ENCODE measurements at regions not wholly inside any gene's neighbourhood (a gene's known extent, or its start where the extent isn't known, plus 50 kb on each side); places are given as distances from the start of the nearest gene placed in this dataset.
"Not testable (repeated sequence)": the region's sequence is repeated elsewhere in the genome, so short reads cannot be mapped to it uniquely, and the experiment has no call there.

DNA sequence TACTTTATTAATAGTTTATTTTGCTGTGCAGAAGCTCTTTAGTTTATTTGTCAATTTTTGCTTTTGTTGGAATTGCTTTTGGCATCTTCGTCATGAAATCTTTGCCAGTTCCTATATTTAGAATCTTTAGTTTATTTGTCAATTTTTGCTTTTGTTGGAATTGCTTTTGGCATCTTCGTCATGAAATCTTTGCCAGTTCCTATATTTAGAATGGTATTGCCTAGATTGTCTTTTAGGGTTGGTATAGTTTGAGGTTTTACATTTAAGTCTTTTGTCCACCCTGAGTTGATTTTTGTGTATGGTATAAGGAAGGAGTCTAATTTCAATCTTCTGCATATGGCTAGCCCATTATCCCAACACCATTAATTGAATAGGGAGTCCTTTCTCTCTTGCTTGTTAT, 93.9 kb upstream of the TCF21 start:
- not testable (repeated sequence) for DNase-seq

- DNase-seq, result no peak
Measured at GRCh38 chr6:133796235-133796634, 92.7 kb upstream of the TCF21 start.

DNA sequence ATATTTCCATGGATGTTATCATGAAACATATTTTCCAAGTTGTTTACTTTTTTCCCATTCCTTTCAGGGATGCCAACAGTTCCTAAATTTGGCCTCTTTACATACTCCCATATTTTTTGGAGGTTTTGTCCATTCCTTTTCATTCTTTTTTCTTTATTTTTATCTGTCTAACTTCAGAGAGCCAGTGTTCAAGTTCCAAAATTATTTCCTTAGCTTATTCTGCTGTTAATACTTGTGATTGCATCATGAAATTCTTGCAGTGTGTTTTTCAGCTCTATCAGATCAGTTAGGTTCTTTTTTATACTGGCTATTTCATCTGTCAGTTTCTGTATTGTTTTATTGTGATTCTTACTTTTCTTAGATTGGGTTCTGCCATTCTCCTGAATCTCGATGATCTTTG, 89.9 kb upstream of the TCF21 start:
- DNase-seq, result no peak

DNA sequence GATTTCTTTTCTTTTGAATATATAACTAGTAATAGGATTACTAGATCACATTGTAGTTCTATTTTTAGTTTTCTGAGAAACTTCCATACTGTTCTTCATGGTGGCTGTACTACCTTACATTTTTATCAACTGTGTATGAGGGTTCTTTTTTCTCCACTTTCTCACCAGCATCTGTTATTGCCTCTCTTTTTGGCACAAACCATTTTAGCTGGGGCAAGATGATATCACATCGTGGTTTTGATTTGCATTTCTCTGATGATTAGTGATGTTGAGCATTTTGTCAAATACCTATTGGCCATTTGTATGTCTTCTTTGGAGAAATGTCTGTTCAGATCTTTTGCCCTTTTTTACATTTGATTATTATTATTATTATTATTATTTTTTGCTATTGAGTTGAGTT, 86.1 kb upstream of the TCF21 start:
- DNase-seq, result no peak

DNA sequence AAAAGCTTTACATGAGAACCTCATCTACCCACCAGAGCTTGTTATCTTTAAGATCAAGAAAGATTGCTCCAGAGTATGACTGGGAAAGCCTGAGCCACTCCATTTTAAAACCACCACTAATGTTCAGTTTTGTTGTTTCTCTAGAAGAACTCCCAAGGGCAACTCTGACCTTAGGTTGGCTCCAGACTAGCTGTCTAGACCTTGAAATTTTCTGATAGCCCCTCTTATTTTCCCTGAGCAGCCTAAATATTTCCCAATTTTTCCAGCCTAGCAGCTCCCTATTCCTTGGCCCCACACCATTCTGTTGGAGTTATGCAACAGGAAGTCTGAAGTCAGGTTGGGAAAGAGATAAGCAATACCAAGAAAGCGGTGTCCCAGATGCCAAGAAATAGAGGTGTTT, 84.6 kb upstream of the TCF21 start:
- DNase-seq, result no peak

- DNase-seq, result no peak
Measured at GRCh38 chr6:133805876-133806275, 83.0 kb upstream of the TCF21 start.

DNA sequence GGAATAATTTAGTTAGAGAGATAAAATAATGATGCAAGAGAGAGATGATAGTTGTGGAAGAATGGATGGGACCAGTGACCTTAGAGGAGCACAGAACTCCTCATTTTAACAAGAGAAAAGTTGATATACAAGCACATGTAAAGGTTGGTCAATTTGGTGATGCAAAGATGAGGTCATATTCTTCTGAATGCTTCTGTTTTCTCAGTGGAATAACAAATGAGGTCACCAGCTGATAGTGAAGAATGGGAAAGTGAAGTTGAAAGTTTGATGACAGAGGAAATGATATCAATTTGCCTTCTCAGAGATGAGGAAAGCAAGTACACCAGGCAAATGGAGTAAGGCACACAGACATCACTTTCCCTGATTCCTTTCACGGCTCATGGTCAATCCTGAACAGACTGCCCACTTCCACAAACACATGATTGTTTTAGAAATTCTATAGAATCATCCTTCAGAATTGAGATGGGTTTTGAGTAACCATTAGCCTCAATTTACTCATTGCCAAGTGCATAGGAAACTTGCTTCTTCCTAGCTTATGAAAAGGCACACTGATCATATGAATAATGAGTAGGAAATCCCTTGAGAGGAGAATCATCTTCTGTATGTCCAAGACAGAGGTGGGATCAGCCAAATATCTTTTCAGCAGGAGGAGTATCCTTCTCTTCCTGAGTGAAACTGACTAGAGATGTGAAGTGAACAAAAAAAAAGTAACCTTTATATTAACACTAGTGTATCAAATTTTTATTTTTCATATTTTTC, 82.4 kb upstream of the TCF21 start:
- DNase-seq, result no peak

DNA sequence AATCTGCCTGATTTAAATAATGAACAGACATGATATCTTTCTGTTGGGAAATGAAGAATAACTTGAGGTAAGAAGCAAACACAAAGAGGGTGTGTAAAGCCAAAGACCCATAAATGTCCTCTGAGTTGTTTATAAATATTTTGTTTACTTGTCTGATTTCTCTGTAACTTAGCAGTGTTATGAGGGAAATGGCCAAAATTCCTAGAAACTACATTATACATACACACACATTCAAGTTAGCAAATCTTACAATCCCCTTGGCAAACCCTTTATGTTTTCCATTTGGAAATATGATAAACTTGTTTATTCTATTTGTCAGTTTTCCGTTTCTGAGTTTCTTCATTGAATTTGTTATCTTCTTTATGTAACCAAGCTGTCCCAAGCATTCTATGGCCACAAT, 81.4 kb upstream of the TCF21 start:
- no peak for DNase-seq

DNA sequence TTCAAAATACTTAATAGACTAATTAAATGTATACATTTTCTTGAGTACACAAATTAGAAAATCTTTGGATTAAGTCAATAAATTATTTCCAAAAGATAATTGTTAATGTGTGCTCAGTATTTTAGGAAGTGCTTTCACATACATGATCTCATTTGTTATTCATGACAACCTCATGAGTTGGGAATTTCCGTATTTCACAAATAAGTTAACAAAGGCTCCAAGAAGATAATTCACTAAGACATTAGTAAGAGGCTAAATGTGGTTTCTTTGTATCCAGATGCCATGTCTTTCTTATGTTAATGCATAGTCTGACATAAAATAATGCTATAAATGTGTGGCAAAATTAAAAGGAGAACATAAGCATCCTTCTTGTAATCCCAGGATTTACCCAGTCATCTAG, 79.5 kb upstream of the TCF21 start:
- no peak for DNase-seq

- no peak for DNase-seq
Measured at GRCh38 chr6:133811557-133811956, 77.4 kb upstream of the TCF21 start.

- not testable (repeated sequence) for DNase-seq
Measured at GRCh38 chr6:133812446-133812845, 76.5 kb upstream of the TCF21 start.

- DNase-seq, result no peak
Measured at GRCh38 chr6:133814238-133814637, 74.7 kb upstream of the TCF21 start.

DNA sequence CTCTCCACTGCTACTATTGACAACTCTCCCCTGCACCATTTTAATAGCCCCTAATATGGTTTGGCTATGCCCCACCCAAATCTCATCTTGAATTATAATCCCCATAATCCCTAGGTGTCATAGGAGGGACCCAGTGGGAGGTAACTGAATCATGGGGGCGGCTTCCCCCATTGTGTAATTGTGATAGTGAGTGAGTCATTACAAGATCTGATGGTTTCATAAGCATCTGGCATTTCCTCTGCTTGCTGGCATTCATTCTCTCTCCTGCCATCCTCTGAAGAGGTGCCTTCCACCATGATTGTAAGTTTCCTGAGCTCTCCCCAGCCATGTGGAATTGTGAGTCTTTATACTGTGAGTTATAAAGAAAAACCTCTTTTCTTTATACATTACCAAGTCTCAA, 74.1 kb upstream of the TCF21 start:
- no peak for DNase-seq

- no peak for DNase-seq
Measured at GRCh38 chr6:133815313-133815712, 73.6 kb upstream of the TCF21 start.

- DNase-seq, result no peak
Measured at GRCh38 chr6:133816171-133816570, 72.7 kb upstream of the TCF21 start.

GRCh38 chr6:133817460-133818047, 71.4 kb upstream of the TCF21 start:
- DNase-seq, result no peak

DNA sequence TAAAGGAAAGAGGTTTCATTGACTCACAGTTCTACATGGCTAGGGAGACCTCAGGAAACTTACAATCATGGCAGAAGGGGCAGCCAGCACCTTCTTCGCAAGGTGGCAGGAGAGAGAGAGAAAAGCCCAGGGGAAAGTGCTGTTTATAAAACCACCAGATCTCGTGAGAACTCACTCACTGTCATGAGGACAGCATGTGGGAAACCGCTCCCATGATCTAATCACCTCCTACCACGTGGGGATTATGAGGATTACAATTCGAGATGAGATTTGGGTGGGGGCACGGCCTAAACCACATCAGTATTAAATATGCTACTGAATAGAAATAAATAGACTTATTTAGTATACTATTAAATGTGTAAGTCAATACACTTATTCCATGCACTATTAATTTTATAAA, 70.6 kb upstream of the TCF21 start:
- no peak for DNase-seq

GRCh38 chr6:133820208-133820607, 68.7 kb upstream of the TCF21 start:
- DNase-seq, result no peak

GRCh38 chr6:133827766-133828165, 61.1 kb upstream of the TCF21 start:
- DNase-seq, result no peak

- DNase-seq, result no peak
Measured at GRCh38 chr6:133833949-133834359, 55.0 kb upstream of the TCF21 start.

GRCh38 chr6:133834472-133835170, 54.3 kb upstream of the TCF21 start:
- no peak for DNase-seq

DNA sequence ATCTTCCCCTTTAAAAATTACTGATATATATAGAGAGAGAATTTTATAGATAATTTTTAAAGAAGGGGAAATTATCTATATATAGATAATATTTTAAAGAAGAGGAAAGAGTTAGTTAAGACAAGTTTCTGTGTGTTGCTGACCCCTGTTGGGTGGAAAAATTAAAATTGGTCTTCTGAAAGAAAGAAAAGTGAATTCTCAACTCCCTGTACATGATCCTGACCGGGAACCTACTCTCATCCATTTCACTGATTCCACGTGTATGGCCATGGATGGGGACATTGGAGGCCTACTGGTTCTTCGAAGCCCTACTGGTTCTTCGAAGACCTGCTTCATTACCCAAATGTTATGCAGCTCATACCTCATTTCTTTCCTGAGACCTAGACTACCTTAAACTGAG, 53.0 kb upstream of the TCF21 start:
- DNase-seq, result no peak

DNA sequence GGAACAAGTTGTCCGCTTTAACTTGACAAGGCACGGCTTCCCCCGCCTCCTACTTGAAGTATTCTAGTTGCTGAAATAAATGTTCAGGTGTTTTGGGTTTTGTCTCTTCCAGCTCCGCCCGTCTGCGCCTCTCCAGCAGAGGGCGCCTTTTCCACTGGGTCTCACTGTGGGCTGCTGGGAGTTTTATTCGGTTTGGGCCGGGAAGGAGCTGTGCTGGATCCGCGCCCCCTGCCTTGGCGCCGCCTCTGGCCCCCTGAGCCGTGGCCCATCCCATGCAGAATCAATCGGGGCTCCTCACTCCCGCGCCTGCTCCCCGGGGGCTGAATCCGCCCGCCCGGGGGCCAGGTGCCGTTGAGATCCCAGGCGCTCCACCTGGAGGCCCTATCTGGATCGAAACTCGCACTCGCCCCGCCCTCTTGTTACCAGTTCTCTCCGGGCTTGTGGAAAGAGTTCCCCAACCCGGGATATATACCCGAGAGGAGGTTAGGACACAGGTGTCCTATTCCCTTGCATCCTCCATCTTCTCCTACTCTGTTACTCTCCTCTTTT, 51.0 kb upstream of the TCF21 start:
- no peak for DNase-seq

All from occipital lobe (tissue), 1 donor.